GM23338 (cell line): ENCODE measurements at regions not wholly inside any gene's neighbourhood (a gene's known extent, or its start where the extent isn't known, plus 50 kb on each side); places are given as distances from the start of the nearest gene placed in this dataset.

Experiments used
- ATAC-seq: fragments of 200-7000 bp; cut with Tn5 transposase; 3 replicates; pipeline ENCODE4 v1.9.1; 2020
- DNase-seq: peaks from one replicate; pipeline ENCODE4 v3.0.0-alpha.2; 2015; ENCODE audit warnings: low spot score
- H2AFZ ChIP-seq: fragments of 200-600 bp; sonication (generic); 2 replicates; pipeline ENCODE4 v1.8.0; 2016; ENCODE audit warnings: antibody characterized with exemption, mild to moderate bottlenecking, moderate library complexity
- H3F3A ChIP-seq: fragments of 200-600 bp; sonication (generic); replicated peaks from 2 replicates; pipeline ENCODE4 v1.8.0; 2017; ENCODE audit warnings: antibody characterized with exemption, mixed run types, low read depth
- H3K27ac ChIP-seq: fragments of 200-600 bp; sonication (generic); 2 replicates; pipeline ENCODE4 v1.6.1; 2016; ENCODE audit warnings: low read depth
- H3K27me3 ChIP-seq: fragments of 200-600 bp; sonication (generic); 2 replicates; pipeline ENCODE4 v1.8.0; 2016; ENCODE audit warnings: mild to moderate bottlenecking, mixed run types, moderate library complexity; ENCODE audit not compliant: insufficient read depth
- H3K36me3 ChIP-seq: fragments of 200-600 bp; sonication (generic); 2 replicates; pipeline ENCODE4 v1.8.0; 2016; ENCODE audit warnings: mild to moderate bottlenecking; ENCODE audit not compliant: insufficient read depth
- H3K4me1 ChIP-seq: fragments of 200-600 bp; sonication (generic); 2 replicates; pipeline ENCODE4 v1.8.0; 2016; ENCODE audit warnings: mild to moderate bottlenecking, moderate library complexity; ENCODE audit not compliant: insufficient read depth
- H3K4me2 ChIP-seq: fragments of 200-600 bp; sonication (generic); 2 replicates; pipeline ENCODE4 v1.7.1; 2017; ENCODE audit warnings: mixed run types
- H3K4me3 ChIP-seq: fragments of 200-600 bp; sonication (generic); 2 replicates; pipeline ENCODE4 v1.6.1; 2016; ENCODE audit warnings: mixed run types
- H3K79me2 ChIP-seq: fragments of 200-600 bp; sonication (generic); replicated peaks from 2 replicates; pipeline ENCODE4 v1.8.0; 2017; ENCODE audit warnings: mild to moderate bottlenecking; ENCODE audit not compliant: insufficient read depth
- H3K9me2 ChIP-seq: fragments of 200-600 bp; sonication (generic); 2 replicates; pipeline ENCODE4 v1.8.0; 2017; ENCODE audit not compliant: insufficient read depth
- H4K20me1 ChIP-seq: fragments of 200-600 bp; sonication (generic); replicated peaks from 2 replicates; pipeline ENCODE4 v1.8.0; 2017; ENCODE audit warnings: mild to moderate bottlenecking; ENCODE audit not compliant: insufficient read depth
- H3K27ac Mint-ChIP-seq: 2 replicates; pipeline ENCODE4 v1.8.0; 2020; ENCODE audit warnings: inconsistent platforms, mild to moderate bottlenecking, moderate library complexity, mixed read lengths
- H3K27me3 Mint-ChIP-seq: 3 replicates; pipeline ENCODE4 v1.8.0; 2022; ENCODE audit warnings: low read depth, mild to moderate bottlenecking, moderate library complexity, mixed read lengths, inconsistent platforms; ENCODE audit not compliant: insufficient read depth, poor library complexity
- H3K36me3 Mint-ChIP-seq: 3 replicates; pipeline ENCODE4 v1.8.0; 2021; ENCODE audit warnings: low read depth, mild to moderate bottlenecking, inconsistent platforms, moderate library complexity, mixed read lengths
- H3K4me1 Mint-ChIP-seq: 3 replicates; pipeline ENCODE4 v1.8.0; 2020; ENCODE audit warnings: mild to moderate bottlenecking, inconsistent platforms, mixed read lengths
- H3K4me3 Mint-ChIP-seq: 3 replicates; pipeline ENCODE4 v1.8.0; 2021; ENCODE audit warnings: moderate library complexity, mild to moderate bottlenecking, inconsistent platforms, mixed read lengths
- H3K9me3 Mint-ChIP-seq: 3 replicates; pipeline ENCODE4 v1.8.0; 2020; ENCODE audit warnings: moderate library complexity, mild to moderate bottlenecking, inconsistent platforms, mixed read lengths
- CREB1 ChIP-seq: fragments of 250-450 bp; sonication (Bioruptor Pico); IDR thresholded peaks from 2 replicates; pipeline ENCODE4 v1.5.0; 2020; ENCODE audit warnings: low read depth, mild to moderate bottlenecking, moderate library complexity
- EZH2 ChIP-seq: fragments of 200-600 bp; sonication (generic); IDR thresholded peaks from one replicate; pipeline ENCODE4 v1.8.0; 2017; ENCODE audit warnings: antibody characterized with exemption, mild to moderate bottlenecking, low read depth; ENCODE audit not compliant: unreplicated experiment
- EZH2phosphoT487 ChIP-seq: fragments of 200-600 bp; sonication (generic); IDR thresholded peaks from one replicate; pipeline ENCODE4 v1.8.1; 2018; ENCODE audit warnings: antibody characterized with exemption; ENCODE audit not compliant: unreplicated experiment
- JUNB ChIP-seq: IDR thresholded peaks from one replicate; pipeline ENCODE4 v1.6.1; 2016; ENCODE audit warnings: antibody characterized with exemption; ENCODE audit not compliant: unreplicated experiment
- NANOG ChIP-seq: IDR thresholded peaks from 2 replicates; pipeline ENCODE4 v1.6.1; 2016; ENCODE audit warnings: antibody characterized with exemption, borderline replicate concordance
- STAT1 ChIP-seq: IDR thresholded peaks from one replicate; pipeline ENCODE4 v1.6.1; 2016; ENCODE audit warnings: antibody characterized with exemption; ENCODE audit not compliant: unreplicated experiment
- ZNF331 ChIP-seq: fragments of 250-450 bp; sonication (Bioruptor Pico); IDR thresholded peaks from 2 replicates; pipeline ENCODE4 v1.5.0; 2020; ENCODE audit warnings: low read depth, mild to moderate bottlenecking, moderate library complexity
- TF ChIP-seq, protein P1 (sequence below), 2 experiments: fragments of 200-600 bp in 1 of 2; sonication (generic) in 1 of 2; conservative IDR thresholded peaks; 2 replicates each; pipeline versions ENCODE4 v1.5.1 to v1.6.1; 2016 to 2017; ENCODE audit warnings: antibody characterized with exemption in 2 of 2, low read depth in 2 of 2, mild to moderate bottlenecking in 2 of 2, moderate library complexity in 1 of 2
- TF ChIP-seq, protein P2 (sequence below): IDR thresholded peaks from 2 replicates; pipeline ENCODE4 v1.6.1; 2016; ENCODE audit warnings: antibody characterized with exemption
- TF ChIP-seq, protein P3 (sequence below): fragments of 250-450 bp; sonication (Bioruptor Pico); IDR thresholded peaks from 2 replicates; pipeline ENCODE4 v1.5.0; 2020; ENCODE audit warnings: mild to moderate bottlenecking, moderate library complexity
- TF ChIP-seq, protein P4 (sequence below): IDR thresholded peaks from one replicate; pipeline ENCODE4 v1.6.1; 2018; ENCODE audit warnings: antibody characterized with exemption; ENCODE audit not compliant: unreplicated experiment

DNA sequence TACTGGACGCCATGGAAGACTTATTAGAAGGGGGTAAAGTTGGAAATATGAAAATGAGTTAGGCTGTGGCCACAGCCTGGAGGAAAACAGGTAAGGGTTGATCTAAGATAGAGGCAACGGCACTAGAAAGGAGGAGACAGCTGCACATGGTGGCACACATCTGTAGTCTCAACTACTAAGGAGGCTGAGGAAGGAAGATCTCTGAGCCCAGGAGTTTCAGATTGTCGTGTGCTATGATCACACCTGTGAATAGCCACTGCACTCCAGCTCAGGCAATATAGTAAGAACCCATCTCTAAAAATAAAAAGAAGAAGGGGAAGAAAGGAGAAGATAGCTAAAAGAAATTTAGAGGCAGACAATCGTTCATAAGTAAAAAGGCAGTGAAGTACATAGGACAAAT, 87.8 kb upstream of the SORBS2 start:
- Histone ChIP-seq H3F3A (no peaks in the 10 kb centered on the region), H3K4me3 (no peak overlapping the region), H3K4me2 (no peak overlapping the region), H2AFZ (peak overlapping the region; percentile 3; the same call in 1 of the 2 replicates), H3K79me2 (no peaks in the 10 kb centered on the region), H3K36me3 (no peaks in the 10 kb centered on the region), H3K27ac (no peak overlapping the region), H3K9me2 (0 out of 2 replicates have a peak, but pooled peaks cover 2% of the 10 kb centered on the region), H4K20me1 (no peaks in the 10 kb centered on the region), H3K4me1 (no peaks in the 10 kb centered on the region), H3K27me3 (no peaks in the 10 kb centered on the region)
- DNase-seq: no peak
- Mint-ChIP-seq H3K4me3 (no peak overlapping the region), H3K27me3 (peaks cover 11% of the 10 kb centered on the region), H3K36me3 (no peaks in the 10 kb centered on the region), H3K4me1 (peaks cover 4% of the 10 kb centered on the region; the same call in 2 of the 3 replicates), H3K27ac (no peak overlapping the region), H3K9me3 (no peaks in the 10 kb centered on the region)
- ATAC-seq: no peak
- TF ChIP-seq JUNB (no peak), STAT1 (no peak), EZH2 (no peak), NANOG (no peak), ZNF331 (CRISPR knock-in tag) (no peak), CREB1 (CRISPR knock-in tag) (no peak), EZH2phosphoT487 (no peak)
- TF ChIP-seq, protein P1, sequence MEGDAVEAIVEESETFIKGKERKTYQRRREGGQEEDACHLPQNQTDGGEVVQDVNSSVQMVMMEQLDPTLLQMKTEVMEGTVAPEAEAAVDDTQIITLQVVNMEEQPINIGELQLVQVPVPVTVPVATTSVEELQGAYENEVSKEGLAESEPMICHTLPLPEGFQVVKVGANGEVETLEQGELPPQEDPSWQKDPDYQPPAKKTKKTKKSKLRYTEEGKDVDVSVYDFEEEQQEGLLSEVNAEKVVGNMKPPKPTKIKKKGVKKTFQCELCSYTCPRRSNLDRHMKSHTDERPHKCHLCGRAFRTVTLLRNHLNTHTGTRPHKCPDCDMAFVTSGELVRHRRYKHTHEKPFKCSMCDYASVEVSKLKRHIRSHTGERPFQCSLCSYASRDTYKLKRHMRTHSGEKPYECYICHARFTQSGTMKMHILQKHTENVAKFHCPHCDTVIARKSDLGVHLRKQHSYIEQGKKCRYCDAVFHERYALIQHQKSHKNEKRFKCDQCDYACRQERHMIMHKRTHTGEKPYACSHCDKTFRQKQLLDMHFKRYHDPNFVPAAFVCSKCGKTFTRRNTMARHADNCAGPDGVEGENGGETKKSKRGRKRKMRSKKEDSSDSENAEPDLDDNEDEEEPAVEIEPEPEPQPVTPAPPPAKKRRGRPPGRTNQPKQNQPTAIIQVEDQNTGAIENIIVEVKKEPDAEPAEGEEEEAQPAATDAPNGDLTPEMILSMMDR (conservative IDR thresholded peaks at IDR 0.05; ENCODE audit: low read depth in 2 of 2): no peak
- TF ChIP-seq, protein P2, sequence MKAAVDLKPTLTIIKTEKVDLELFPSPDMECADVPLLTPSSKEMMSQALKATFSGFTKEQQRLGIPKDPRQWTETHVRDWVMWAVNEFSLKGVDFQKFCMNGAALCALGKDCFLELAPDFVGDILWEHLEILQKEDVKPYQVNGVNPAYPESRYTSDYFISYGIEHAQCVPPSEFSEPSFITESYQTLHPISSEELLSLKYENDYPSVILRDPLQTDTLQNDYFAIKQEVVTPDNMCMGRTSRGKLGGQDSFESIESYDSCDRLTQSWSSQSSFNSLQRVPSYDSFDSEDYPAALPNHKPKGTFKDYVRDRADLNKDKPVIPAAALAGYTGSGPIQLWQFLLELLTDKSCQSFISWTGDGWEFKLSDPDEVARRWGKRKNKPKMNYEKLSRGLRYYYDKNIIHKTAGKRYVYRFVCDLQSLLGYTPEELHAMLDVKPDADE: no peak
- TF ChIP-seq, protein P3, sequence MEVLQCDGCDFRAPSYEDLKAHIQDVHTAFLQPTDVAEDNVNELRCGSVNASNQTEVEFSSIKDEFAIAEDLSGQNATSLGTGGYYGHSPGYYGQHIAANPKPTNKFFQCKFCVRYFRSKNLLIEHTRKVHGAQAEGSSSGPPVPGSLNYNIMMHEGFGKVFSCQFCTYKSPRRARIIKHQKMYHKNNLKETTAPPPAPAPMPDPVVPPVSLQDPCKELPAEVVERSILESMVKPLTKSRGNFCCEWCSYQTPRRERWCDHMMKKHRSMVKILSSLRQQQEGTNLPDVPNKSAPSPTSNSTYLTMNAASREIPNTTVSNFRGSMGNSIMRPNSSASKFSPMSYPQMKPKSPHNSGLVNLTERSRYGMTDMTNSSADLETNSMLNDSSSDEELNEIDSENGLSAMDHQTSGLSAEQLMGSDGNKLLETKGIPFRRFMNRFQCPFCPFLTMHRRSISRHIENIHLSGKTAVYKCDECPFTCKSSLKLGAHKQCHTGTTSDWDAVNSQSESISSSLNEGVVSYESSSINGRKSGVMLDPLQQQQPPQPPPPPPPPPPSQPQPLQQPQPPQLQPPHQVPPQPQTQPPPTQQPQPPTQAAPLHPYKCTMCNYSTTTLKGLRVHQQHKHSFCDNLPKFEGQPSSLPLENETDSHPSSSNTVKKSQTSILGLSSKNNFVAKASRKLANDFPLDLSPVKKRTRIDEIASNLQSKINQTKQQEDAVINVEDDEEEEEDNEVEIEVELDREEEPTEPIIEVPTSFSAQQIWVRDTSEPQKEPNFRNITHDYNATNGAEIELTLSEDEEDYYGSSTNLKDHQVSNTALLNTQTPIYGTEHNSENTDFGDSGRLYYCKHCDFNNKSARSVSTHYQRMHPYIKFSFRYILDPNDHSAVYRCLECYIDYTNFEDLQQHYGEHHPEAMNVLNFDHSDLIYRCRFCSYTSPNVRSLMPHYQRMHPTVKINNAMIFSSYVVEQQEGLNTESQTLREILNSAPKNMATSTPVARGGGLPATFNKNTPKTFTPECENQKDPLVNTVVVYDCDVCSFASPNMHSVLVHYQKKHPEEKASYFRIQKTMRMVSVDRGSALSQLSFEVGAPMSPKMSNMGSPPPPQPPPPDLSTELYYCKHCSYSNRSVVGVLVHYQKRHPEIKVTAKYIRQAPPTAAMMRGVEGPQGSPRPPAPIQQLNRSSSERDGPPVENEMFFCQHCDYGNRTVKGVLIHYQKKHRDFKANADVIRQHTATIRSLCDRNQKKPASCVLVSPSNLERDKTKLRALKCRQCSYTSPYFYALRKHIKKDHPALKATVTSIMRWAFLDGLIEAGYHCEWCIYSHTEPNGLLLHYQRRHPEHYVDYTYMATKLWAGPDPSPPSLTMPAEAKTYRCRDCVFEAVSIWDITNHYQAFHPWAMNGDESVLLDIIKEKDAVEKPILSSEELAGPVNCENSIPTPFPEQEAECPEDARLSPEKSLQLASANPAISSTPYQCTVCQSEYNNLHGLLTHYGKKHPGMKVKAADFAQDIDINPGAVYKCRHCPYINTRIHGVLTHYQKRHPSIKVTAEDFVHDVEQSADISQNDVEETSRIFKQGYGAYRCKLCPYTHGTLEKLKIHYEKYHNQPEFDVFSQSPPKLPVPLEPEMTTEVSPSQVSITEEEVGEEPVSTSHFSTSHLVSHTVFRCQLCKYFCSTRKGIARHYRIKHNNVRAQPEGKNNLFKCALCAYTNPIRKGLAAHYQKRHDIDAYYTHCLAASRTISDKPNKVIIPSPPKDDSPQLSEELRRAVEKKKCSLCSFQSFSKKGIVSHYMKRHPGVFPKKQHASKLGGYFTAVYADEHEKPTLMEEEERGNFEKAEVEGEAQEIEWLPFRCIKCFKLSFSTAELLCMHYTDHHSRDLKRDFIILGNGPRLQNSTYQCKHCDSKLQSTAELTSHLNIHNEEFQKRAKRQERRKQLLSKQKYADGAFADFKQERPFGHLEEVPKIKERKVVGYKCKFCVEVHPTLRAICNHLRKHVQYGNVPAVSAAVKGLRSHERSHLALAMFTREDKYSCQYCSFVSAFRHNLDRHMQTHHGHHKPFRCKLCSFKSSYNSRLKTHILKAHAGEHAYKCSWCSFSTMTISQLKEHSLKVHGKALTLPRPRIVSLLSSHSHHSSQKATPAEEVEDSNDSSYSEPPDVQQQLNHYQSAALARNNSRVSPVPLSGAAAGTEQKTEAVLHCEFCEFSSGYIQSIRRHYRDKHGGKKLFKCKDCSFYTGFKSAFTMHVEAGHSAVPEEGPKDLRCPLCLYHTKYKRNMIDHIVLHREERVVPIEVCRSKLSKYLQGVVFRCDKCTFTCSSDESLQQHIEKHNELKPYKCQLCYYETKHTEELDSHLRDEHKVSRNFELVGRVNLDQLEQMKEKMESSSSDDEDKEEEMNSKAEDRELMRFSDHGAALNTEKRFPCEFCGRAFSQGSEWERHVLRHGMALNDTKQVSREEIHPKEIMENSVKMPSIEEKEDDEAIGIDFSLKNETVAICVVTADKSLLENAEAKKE: no peak
- TF ChIP-seq, protein P4, sequence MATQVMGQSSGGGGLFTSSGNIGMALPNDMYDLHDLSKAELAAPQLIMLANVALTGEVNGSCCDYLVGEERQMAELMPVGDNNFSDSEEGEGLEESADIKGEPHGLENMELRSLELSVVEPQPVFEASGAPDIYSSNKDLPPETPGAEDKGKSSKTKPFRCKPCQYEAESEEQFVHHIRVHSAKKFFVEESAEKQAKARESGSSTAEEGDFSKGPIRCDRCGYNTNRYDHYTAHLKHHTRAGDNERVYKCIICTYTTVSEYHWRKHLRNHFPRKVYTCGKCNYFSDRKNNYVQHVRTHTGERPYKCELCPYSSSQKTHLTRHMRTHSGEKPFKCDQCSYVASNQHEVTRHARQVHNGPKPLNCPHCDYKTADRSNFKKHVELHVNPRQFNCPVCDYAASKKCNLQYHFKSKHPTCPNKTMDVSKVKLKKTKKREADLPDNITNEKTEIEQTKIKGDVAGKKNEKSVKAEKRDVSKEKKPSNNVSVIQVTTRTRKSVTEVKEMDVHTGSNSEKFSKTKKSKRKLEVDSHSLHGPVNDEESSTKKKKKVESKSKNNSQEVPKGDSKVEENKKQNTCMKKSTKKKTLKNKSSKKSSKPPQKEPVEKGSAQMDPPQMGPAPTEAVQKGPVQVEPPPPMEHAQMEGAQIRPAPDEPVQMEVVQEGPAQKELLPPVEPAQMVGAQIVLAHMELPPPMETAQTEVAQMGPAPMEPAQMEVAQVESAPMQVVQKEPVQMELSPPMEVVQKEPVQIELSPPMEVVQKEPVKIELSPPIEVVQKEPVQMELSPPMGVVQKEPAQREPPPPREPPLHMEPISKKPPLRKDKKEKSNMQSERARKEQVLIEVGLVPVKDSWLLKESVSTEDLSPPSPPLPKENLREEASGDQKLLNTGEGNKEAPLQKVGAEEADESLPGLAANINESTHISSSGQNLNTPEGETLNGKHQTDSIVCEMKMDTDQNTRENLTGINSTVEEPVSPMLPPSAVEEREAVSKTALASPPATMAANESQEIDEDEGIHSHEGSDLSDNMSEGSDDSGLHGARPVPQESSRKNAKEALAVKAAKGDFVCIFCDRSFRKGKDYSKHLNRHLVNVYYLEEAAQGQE: no peak
